Osteoblast (primary cell): ENCODE measurements at regions not wholly inside any gene's neighbourhood (a gene's known extent, or its start where the extent isn't known, plus 50 kb on each side); places are given as distances from the start of the nearest gene placed in this dataset.

Experiments
- DNase-seq: peaks from one replicate; pipeline ENCODE4 v3.0.0; 2011; ENCODE audit warnings: low spot score, mixed read lengths; ENCODE audit not compliant: insufficient read length; ENCODE audit errors: missing footprints
- H2AFZ ChIP-seq: 2 replicates; pipeline ENCODE4 v1.6.0; 2011; ENCODE audit warnings: mild to moderate bottlenecking, low read length
- H3K27ac ChIP-seq: 2 replicates; pipeline ENCODE4 v1.5.1; 2011; ENCODE audit warnings: mild to moderate bottlenecking, low read depth, low read length, moderate library complexity
- H3K27me3 ChIP-seq: 2 replicates; pipeline ENCODE4 v1.6.0; 2012; ENCODE audit warnings: mild to moderate bottlenecking, control low read depth, inconsistent platforms, low read length, moderate library complexity; ENCODE audit not compliant: insufficient read depth
- H3K36me3 ChIP-seq: 2 replicates; pipeline ENCODE4 v1.5.1; 2011; ENCODE audit warnings: mild to moderate bottlenecking, low read length, control low read depth, moderate library complexity; ENCODE audit not compliant: insufficient read depth
- H3K4me1 ChIP-seq: 2 replicates; pipeline ENCODE4 v1.5.1; 2011; ENCODE audit warnings: mild to moderate bottlenecking, low read length, control low read depth, moderate library complexity; ENCODE audit not compliant: insufficient read depth
- H3K4me2 ChIP-seq: 2 replicates; pipeline ENCODE4 v1.6.0; 2011; ENCODE audit warnings: mild to moderate bottlenecking, low read length; ENCODE audit not compliant: insufficient read depth
- H3K4me3 ChIP-seq: fragments of 200-600 bp; sonication (generic); 3 replicates; pipeline ENCODE4 v1.5.1; 2012; ENCODE audit warnings: mild to moderate bottlenecking, low read length, inconsistent platforms; ENCODE audit not compliant: insufficient read depth
- H3K79me2 ChIP-seq: 2 replicates; pipeline ENCODE4 v1.6.0; 2012; ENCODE audit warnings: mild to moderate bottlenecking, low read length, control low read depth, inconsistent platforms; ENCODE audit not compliant: insufficient read depth
- H3K9me3 ChIP-seq: 2 replicates; pipeline ENCODE4 v1.5.1; 2011; ENCODE audit warnings: low read depth, low read length, control low read depth
- H4K20me1 ChIP-seq: 2 replicates; pipeline ENCODE4 v1.6.0; 2012; ENCODE audit warnings: mild to moderate bottlenecking, low read length, control low read depth; ENCODE audit not compliant: insufficient read depth
- CTCF ChIP-seq: IDR thresholded peaks from 2 replicates; pipeline ENCODE4 v1.5.1; 2011; ENCODE audit warnings: mild to moderate bottlenecking, low read depth, low read length, moderate library complexity; ENCODE audit errors: extremely low read depth

GRCh38 chr2:234650911-234651310 is 154.0 kb upstream of the ARL4C start:
- Histone ChIP-seq H3K27ac (no peak overlapping the region), H2AFZ (no peak overlapping the region), H3K4me1 (no peaks in the 10 kb centered on the region), H3K27me3 (no peaks in the 10 kb centered on the region), H3K79me2 (no peaks in the 10 kb centered on the region), H4K20me1 (no peaks in the 10 kb centered on the region), H3K4me3 (no peak overlapping the region), H3K36me3 (no peaks in the 10 kb centered on the region), H3K9me3 (no peaks in the 10 kb centered on the region), H3K4me2 (no peak overlapping the region)
- TF ChIP-seq CTCF, result no peak
- DNase-seq, result no peak

GRCh38 chr2:234649951-234650350 is 153.1 kb upstream of the ARL4C start:
- DNase-seq, result no peak
- Histone ChIP-seq H3K27ac (no peak overlapping the region), H3K9me3 (no peaks in the 10 kb centered on the region), H3K4me2 (no peak overlapping the region), H3K27me3 (no peaks in the 10 kb centered on the region), H2AFZ (no peak overlapping the region), H3K36me3 (no peaks in the 10 kb centered on the region), H4K20me1 (no peaks in the 10 kb centered on the region), H3K4me3 (no peak overlapping the region), H3K4me1 (no peaks in the 10 kb centered on the region), H3K79me2 (no peaks in the 10 kb centered on the region)
- TF ChIP-seq CTCF, result no peak

DNA sequence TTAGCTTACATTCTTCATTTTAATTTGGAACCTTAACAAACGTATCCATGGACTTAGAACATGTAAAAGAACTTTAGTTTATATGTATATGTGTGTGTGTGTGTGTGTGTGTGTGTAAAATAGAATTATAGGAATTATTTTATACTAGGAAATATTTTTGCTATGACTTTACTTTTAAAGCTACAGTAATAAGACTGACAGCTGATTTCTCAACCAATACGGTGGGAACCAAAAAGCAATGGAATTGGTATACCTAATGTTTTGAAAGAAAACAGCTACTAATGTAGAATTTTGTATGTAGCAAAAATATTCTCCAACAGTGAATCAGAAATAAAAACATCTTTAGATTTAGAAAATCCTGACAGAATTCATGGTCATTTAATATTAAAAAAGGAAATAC is 146.5 kb upstream of the ARL4C start:
- no peak for DNase-seq

DNA sequence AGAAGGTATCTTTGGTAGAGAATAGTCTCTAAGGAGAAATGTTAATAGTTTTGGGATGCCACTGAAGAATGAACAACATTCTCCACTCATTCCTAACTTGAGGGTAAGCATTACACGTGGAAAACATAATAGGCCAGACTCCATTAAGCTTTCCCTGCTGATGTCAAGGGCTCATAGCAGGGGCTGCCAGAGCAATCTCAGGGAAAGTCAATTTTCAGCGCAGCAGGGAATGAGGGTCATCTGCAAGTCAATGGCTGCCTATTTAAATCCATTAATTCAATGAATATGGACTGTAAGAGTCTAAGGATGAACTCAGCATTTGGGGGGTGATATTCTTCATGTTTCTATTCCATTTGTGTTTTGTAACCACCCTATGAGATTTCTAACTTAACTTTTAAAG is 144.2 kb upstream of the ARL4C start:
- no peak overlapping the region for H2AFZ ChIP-seq
- H3K4me3 ChIP-seq, result no peak overlapping the region
- H3K9me3 ChIP-seq, result peaks cover 5% of the 10 kb centered on the region
- H3K4me1 ChIP-seq, result no peaks in the 10 kb centered on the region
- DNase-seq, result peak; percentile 9
- no peaks in the 10 kb centered on the region for H3K36me3 ChIP-seq
- peaks cover 3% of the 10 kb centered on the region for H3K27me3 ChIP-seq
- TF ChIP-seq CTCF, result no peak
- H4K20me1 ChIP-seq, result no peaks in the 10 kb centered on the region
- no peaks in the 10 kb centered on the region for H3K79me2 ChIP-seq
- no peak overlapping the region for H3K27ac ChIP-seq
- H3K4me2 ChIP-seq, result no peak overlapping the region

More for the DNA sequence above, 146.5 kb upstream of the ARL4C start:
- TF ChIP-seq CTCF, result no peak
- H3K27ac ChIP-seq, result no peak overlapping the region
- no peak overlapping the region for H2AFZ ChIP-seq
- H3K4me3 ChIP-seq, result no peak overlapping the region
- H3K36me3 ChIP-seq, result no peaks in the 10 kb centered on the region
- H4K20me1 ChIP-seq, result no peaks in the 10 kb centered on the region
- peaks cover 5% of the 10 kb centered on the region for H3K9me3 ChIP-seq
- no peaks in the 10 kb centered on the region for H3K79me2 ChIP-seq
- no peaks in the 10 kb centered on the region for H3K4me1 ChIP-seq
- H3K27me3 ChIP-seq, result peaks cover 3% of the 10 kb centered on the region
- no peak overlapping the region for H3K4me2 ChIP-seq
